GM18507 (cell line): ENCODE measurements at regions not wholly inside any gene's neighbourhood (a gene's known extent, or its start where the extent isn't known, plus 50 kb on each side); places are given as distances from the start of the nearest gene placed in this dataset.
"Not testable (repeated sequence)": the region's sequence is repeated elsewhere in the genome, so short reads cannot be mapped to it uniquely, and the experiment has no call there.

Source experiments
- DNase-seq: peaks from one replicate; pipeline ENCODE4 v3.0.0; 2011; ENCODE audit warnings: low read depth; ENCODE audit not compliant: insufficient read length; ENCODE audit errors: extremely low spot score
- FAIRE-seq: peaks from 2 replicates; lab custom pipeline; 2011; peaks lifted over from hg19 to GRCh38; lab: Jason Lieb, UNC

DNA sequence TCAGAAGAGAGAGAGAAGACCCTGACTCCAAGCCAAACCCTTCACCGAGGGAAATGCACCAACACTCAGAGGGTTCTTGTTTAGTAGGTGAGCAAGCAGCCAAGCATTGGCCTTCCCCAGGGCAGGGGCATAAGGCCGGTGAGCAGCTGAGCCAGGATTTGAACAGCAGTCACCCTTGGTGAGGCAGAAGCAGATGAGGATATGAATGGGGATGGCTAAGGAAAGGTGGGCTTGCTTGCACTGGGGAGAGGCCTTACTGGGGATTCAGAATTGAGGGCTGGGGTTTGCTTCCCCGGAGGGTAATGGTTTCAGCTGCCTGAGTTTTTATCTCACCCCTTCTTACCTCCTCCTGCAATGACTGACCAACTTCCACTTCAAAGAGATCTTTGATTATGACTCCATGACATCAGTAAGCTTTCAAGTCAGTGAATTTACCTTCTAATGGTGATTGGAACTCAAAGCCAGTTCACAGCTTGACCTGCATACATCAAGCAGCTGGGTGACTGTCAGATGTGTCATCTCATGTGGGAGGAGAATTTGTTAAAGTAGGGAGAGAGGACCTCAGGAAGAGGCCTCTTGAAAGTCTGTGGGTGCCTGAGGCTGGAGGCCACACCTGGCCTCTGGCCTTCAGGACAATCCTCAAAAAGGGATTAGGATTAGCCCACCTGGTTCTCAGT lies 114.5 kb upstream of the PLGLB2 start:
- peak; percentile 29 for FAIRE-seq
- DNase-seq: not testable (repeated sequence)

DNA sequence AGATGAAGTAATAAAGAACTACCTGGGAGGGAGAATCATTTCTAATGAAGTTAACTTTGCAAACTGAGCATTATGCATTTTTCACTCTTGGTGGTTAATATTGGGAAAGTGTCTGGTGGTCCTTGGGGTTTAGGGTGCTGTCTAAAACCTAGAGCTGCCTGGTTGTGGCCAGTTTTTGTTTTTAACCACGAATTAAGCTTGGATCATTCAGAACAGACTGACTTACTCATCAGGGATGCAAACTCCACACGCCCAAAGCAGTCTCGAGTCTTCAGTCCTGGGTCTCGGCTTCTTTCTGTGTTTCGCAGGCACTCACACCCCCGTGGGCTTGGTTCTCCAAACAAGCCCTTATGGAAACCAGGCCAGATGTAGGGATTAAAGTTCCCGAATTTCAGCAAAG lies 113.8 kb upstream of the PLGLB2 start:
- DNase-seq, FAIRE-seq: not testable (repeated sequence)

DNA sequence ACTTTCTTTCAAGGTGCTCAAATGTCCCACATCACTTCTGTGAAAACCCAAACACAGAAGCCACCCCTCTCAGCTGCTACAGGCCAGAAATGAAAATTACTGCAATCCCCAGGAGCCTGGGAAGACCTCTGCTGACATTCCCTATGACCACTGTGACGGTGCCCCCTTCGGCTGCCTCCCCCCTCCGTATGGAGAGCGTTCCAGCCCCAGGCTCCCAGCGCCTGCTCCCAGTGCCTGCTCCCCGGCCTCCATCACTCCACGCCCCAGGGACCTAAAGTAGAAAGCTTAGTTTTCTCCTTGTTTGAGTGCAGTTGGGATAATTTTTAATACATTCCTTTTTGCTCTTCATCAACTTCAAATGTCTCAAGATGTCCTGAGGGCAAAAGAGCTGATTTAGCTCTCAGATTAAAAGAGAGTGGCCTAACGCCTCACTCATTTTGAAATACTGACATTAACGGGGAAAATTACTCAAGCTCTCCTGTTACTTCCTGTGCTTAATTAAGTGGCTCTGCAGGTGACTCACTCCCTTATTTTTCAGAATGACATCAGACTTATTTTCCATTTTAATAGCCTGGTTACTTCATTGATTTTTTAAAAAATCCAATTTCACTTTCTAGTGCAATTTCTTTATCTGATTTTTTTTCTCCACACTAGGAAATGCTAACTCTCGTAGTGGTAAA lies 112.8 kb upstream of the PLGLB2 start:
- not testable (repeated sequence) for DNase-seq
- peak; percentile 49 for FAIRE-seq

DNA sequence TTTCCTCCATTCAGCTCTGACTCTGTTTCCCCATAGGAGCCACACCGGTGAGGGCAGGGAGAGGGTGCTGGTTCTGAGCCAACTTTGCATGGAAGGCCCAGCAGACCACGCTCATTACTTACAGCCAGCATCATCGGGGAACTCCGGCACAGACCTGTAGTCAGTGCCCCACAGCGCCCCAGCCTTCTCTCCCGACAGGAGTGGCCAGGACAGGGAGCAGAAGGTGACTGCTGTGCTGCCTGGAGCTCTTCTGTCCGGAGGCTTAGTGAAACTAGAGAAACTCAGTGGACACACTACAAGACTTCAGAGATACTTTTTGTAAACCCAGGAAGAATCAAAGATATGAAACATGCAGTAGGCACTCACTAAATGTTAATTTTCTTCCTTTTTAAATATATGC lies 111.6 kb upstream of the PLGLB2 start:
- not testable (repeated sequence) for FAIRE-seq

DNA sequence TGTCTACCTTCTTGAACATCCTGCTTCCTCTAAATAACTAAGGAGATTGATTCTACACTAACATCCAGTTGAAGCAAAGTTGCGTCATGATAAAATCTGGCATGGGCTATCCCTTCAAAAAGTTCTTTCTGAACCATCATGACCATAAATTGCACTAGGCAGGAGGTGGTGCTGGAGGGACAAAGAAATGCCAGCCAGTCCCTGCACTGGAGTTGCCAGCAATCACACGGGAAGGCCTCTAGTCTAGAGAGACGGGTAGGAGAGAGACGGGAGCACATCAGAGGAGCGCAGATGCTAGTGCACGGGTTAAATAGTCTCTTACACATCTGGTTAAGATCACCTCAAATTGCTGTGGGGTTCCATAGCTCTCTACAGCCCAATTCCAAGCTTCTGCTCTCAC lies 111.2 kb upstream of the PLGLB2 start:
- DNase-seq, FAIRE-seq: not testable (repeated sequence)

More for the DNA sequence above, 111.6 kb upstream of the PLGLB2 start:
- not testable (repeated sequence) for DNase-seq

DNA sequence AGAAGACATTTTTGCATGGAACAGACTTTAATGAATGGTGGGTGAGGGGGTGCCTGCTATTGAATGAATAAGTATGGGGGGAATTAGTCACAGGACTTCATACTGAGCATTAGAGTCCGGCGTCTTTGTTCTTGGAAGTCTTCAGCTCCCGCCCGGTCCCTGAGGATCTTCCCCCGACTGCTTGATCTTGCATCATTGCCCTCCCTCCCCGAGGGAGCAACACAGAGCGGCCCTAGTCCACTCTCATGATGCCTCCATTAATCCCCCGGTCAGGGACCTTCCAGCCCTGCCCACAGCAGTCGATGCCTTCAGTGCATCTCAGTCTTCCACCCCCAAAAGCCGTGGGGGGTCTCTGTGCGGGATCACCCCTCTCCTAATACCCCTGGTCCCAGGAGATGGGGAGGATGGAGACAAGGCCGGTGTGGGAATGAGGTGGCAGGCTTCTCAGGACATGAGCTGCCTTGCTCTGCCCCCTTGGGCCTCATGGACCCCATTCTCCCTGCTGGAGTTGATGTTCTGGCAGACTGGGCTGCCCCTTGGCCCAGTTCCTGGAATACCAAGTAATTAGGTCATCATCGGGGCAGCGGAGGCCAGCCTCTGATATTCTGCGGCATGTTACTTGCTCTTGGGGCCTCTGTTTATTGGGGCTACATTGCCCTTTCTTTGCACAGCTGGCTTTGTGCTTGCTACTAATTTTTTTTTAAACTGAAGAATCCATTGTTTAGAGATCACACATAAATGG lies 110.5 kb upstream of the PLGLB2 start:
- FAIRE-seq, DNase-seq: not testable (repeated sequence)

DNA sequence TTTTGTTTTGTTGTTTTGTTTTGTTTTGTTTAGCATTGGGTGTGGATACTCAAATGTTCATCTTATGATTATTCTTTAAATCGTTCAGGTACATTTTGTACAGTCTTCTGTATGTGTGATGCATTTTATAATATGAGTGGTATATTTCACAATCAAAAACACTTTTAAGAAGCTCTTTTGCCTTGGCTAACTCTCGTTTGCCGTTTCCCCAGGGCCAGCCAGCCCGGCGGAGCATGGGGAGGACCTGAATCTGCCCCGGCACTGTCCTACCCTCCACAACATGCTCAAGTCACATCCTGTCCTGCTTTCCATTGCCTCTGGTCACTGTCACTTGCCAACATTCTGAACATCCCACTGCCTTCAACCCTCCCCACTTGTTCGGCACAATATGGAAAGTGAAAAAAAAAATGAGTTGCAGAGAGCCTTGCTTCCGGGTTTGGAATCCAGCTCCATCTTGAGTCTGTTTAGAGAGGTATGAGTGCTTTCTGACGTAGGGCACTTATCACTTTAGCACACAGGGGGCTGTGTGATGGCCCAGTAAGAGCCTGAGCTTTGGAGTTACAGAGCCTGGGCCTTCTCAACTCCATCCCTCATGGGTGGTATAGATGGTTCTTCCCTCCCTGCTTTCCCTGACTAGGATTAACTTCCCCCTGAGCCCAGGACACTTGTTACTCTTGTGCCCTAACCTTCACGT lies 109.6 kb upstream of the PLGLB2 start:
- not testable (repeated sequence) for FAIRE-seq, DNase-seq

DNA sequence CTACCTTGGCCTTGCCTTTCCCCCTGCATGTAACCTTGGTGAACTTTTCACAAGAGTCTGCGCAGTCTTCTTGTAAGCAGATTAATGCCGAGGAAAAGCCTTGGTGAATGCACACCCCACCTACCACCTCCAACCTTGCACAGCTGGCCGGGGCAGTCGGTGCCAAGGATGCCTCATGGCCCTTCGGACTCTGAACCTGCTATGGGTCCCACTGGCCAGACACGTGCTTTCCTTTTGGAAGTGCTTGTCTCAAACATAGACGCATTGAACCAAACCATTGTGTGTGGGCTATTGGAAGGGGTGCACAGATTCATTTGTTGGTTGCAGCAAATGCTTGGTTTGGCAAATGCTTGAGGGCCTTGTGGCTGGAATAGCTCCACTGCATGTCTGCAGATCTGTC lies 109.0 kb upstream of the PLGLB2 start:
- FAIRE-seq, DNase-seq: not testable (repeated sequence)

DNA sequence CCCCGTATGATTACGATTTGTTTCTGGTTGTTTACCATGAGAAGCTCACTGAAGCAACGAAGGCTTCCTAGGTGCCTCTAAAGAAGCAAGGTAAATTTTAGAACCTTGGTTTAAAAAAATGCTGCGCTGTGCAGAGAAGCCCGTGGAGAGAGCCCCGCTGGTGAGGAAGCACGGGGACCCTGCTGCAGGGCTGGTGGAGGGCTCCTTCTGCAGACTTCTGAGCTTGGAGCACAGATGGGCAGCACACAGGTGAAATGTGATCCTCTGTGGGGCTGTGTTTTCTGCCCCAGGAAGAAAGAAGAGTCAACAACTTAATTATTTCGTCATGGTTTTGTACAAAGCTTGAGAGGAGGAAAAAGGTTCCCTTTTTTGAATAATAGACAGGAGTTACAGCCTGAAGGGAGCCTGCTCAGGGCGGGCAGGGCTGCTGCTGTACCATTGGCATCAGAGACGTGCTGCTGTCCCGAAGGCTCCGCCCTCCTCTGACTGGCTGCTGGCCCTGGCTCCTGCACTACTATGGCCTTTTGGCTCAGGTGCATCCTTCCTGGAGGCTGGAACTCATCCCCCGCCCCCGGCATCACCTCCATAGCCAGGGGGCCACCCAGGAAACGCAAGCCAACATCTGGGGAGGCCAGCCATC lies 108.0 kb upstream of the PLGLB2 start:
- not testable (repeated sequence) for FAIRE-seq

DNA sequence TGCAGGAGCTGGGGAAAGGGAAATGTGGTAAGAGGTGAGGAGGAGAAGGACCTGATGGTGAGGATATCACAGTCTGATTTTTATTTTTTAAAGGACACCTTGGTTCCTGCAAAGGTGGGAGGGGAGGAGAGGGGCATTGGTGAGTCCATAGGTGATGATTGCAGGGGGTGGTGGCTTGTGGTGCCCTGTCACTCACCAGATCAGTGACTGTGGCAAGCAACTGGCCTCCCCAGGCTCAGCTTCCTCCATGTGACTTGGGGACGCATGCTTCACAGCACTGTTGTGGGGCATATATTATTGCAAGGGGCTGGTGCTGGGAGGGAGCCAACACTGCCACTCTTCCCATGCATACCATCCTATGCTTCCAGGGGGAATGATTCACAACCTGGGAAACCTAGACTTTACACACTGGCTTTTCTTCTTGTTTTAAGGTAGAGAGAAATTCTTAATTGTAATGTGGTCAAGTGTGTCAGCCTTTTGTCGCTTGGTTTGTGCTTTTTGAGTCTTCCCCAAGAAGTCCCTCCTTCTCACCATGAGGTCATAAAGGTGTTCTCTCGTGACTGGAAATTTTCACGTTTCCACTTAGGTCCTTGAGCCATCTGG lies 106.8 kb upstream of the PLGLB2 start:
- FAIRE-seq, DNase-seq: not testable (repeated sequence)

More for the DNA sequence above, 108.0 kb upstream of the PLGLB2 start:
- not testable (repeated sequence) for DNase-seq

DNA sequence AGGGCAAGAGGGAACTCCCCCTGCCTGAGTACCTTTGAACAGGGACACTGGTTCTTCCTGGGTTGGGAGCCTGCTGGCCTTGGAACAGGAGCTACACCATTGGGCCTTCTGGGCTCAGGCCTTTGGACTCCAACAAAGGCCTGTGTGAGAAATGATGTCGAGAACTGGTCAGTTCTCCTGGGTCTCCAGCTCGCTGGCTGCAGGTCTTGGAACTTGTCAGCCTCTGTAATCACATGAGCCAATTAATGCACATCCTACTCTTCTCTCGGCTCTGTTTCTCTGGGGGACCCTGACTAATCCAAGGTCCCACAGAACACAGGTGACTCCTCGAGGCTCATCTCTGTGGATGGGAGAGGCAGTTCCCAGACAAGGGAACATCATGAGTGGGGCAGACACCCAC lies 104.7 kb upstream of the PLGLB2 start:
- not testable (repeated sequence) for FAIRE-seq, DNase-seq

DNA sequence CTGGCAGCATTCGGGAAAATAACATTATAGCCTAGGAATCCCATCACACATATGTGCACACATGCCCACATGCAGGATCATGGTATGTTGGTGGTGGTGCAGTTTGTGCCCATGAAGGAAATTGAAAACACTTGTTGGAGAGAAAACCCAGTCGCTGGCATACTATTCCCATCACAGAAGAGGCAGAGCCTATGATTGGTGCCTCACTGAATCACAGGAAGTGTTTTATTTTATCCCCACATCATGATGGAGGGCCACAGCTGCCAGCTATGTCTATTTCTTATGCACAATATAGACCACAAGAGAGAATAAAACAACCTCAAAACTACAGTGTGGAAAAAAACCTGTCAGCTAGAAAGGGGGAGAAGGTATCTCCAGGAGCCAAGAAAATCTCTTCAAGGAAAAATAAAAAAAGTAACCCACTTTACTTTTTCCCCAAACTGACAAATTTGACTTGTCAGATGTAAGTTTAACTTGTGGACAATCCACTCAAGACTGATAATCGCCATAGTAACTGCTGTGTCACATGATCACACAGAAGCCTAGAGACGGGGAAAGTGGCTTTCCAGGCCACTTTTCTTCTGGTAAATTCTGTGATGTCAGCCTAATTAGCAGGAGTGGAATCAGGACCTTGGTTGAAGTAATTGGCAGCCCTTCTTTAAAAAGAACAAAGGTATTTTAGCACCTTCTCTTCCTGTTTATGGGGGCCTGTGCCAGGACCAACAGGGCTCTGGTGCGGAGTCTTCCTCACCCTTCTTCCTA lies 100.0 kb upstream of the PLGLB2 start:
- DNase-seq, FAIRE-seq: not testable (repeated sequence)

DNA sequence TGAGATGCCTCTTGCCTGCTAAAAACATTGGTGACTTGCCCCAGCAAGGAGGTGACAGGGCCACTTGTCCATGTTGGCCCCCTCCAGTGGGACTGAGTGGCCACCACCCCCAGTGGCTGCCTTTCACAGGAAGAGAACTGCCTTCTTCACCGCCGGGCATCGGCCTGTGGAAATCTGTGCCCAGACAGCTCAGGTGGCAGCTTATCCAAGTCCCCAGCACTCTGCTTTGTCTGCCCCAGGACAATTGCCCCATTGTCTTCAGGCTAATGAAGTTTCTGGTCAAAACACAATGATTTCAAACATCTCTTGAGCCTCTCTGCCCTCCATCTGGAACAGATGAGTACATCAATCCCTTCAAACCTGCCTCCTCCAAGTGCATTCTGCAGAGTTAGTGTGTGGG lies 99.1 kb upstream of the PLGLB2 start:
- DNase-seq, FAIRE-seq: not testable (repeated sequence)

DNA sequence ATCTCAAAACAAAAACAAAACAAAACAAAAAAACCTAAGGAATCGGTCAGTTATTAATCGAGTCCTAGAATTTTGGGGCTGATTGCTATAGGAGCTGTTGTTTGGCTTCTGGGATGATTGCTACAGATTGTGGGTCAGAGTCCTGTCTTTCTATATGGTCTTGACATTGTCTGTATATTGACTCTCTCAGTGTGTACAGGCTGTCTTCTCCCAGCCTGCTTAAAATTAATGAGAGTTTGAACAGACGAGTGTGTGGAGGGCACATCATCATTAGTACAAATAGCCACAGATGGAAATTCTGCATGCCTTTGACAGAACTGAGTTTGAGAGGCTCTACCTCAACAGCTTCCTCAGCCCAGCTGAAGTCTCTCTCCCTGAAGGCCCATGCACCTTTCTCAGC lies 98.0 kb upstream of the PLGLB2 start:
- FAIRE-seq, DNase-seq: not testable (repeated sequence)

DNA sequence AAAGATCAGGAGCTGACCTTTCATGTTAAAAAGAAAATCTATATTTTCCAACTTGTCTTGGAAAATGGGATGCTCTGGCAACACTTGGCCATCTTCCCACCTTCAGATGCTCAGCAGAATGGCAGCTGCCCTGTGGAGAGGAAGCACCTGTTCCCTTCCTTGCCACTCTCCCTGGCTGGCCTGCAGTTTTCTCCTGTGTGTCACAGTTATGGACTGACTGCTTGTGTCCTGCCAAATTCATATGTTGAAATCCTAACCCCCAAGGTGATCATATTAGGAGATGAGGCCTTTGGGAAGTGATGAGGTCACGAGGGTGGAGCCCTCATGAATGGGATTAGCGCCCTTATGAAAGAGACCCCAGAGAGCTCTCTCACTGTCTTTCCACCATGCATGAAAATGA lies 97.0 kb upstream of the PLGLB2 start:
- FAIRE-seq: not testable (repeated sequence)

DNA sequence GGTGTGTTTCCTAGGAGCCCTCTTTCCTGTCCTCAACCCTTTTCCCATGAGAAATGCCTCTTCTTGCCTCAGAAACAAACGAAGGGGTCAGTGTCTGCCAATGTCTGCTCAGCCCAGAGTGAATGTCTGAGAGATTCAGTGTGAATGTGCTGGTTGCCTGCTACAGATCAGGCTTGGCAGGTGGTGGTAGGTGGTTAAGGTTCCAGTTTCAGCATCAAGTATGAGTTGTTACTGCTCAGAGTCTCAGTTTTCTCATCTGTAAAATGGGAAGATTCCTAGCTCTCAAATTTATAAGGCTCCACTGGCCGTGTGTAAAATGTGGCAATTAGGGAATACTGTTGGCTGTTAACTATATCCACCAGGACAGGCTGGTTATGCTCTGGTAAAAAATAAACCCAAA lies 96.3 kb upstream of the PLGLB2 start:
- DNase-seq, FAIRE-seq: not testable (repeated sequence)

More for the DNA sequence above, 97.0 kb upstream of the PLGLB2 start:
- not testable (repeated sequence) for DNase-seq

DNA sequence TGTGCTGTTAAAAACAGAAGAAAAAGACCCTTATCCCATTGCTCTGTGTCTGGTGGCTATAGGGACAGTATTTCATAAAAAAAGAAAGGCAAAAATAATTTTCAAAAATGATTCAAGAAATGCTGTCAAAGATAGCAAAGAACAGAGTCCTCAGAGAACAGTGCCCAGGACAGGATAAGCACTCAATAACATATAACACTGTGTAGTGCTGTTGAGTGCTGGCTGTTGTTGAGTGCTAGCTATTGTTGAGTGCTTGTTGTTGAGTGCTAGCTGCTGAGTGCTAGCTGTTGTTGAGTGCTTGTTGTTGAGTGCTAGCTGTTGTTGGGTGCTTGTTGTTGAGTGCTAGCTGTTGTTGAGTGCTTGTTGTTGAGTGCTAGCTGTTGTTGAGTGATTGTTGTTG lies 94.5 kb upstream of the PLGLB2 start:
- not testable (repeated sequence) for DNase-seq, FAIRE-seq
